ENCODE measurements at regions not wholly inside any gene's neighbourhood (a gene's known extent, or its start where the extent isn't known, plus 50 kb on each side); places are given as distances from the start of the nearest gene placed in this dataset.

DNA sequence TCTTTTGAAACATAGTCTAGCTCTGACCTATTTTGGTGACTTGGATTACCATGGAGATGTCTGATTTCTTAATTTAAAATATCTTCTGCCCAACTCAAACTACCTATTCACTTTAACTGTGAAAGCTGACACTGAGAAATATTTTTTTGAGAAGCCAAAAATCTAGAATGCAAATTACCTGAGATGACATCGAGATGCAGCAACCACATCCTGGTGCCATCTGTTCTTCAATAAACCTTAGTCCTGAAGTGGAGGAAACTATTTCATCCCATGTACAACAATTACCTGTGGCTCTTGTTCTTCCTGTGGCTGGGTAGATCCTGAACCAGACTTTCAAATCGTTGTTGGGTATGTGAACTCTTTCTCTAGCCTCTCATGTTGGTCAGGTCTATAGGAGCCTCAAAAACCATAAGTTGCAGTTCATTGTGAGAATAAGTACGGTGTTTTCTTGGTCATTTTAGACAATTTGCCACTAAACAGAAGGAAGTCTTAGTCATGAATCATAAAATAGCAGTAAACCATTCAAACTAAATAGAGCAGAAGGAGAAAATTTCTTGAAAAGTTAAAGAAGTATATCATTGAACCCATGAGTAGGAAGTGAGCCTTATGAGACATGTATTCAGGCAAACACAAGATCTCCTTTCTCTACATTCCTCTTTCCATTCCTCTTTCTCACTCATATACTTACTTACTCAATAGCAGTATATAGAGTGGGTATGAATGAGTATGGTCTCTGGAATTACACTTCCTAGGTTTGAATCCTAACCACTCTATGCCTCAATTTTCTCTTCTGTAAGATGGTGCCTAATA, 176.0 kb downstream of the HMHB1 start:
- TF ChIP-seq, protein P1, sequence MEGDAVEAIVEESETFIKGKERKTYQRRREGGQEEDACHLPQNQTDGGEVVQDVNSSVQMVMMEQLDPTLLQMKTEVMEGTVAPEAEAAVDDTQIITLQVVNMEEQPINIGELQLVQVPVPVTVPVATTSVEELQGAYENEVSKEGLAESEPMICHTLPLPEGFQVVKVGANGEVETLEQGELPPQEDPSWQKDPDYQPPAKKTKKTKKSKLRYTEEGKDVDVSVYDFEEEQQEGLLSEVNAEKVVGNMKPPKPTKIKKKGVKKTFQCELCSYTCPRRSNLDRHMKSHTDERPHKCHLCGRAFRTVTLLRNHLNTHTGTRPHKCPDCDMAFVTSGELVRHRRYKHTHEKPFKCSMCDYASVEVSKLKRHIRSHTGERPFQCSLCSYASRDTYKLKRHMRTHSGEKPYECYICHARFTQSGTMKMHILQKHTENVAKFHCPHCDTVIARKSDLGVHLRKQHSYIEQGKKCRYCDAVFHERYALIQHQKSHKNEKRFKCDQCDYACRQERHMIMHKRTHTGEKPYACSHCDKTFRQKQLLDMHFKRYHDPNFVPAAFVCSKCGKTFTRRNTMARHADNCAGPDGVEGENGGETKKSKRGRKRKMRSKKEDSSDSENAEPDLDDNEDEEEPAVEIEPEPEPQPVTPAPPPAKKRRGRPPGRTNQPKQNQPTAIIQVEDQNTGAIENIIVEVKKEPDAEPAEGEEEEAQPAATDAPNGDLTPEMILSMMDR (IDR thresholded peaks at IDR 0.05; ENCODE audit: low read length, missing control alignments), result no peak
- no peak for DNase-seq (ENCODE audit: low read depth)
- H3K4me3 ChIP-seq (replicated peaks; ENCODE audit: low read depth, low read length), result no peak overlapping the region

DNA sequence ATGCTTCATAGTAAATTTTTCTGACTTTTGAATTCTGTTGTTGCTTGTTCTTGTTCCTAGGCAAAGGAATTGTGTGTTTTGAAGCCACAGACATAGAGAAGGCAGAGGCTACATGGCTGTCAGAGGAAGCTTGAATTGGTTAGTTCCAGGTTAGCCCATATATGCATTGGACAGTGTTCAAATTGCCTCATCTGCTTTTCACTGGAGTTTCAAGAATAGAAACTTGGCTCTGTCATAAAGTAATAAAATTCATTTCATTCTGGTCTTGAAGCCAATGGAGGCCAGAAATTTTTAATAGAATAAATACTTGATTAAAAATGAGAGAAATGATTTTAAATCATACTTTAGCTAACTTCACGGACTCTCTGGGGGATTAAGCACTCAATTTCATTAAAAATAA, 178.0 kb downstream of the YIPF5 start:
- TF ChIP-seq, protein P1 (IDR thresholded peaks at IDR 0.05; ENCODE audit: low read length, missing control alignments), result no peak
- DNase-seq (ENCODE audit: low read depth), result no peak
- H3K4me3 ChIP-seq (replicated peaks; ENCODE audit: low read depth, low read length), result no peak overlapping the region

DNA sequence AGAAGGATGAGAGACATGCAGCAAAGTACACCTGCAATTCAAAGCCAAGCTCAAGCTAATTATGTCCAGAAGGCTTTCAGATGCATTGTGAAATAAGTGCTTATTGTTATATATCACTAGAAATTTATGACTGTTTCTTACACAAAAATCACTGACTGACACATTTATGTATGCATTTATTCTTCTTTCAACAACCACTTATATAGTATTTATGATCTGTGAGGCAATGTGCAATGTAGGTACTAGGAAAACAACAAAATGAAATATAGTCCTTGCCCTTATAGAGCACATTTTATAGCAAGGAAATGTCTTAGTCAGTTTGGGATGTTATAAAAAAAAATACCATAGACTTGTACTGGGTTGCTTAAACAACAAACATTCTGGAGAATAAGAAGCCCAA, 167.6 kb downstream of the YIPF5 start:
- H3K4me3 ChIP-seq (replicated peaks; ENCODE audit: low read depth, low read length), result no peak overlapping the region
- DNase-seq (ENCODE audit: low read depth), result no peak
- TF ChIP-seq, protein P1 (IDR thresholded peaks at IDR 0.05; ENCODE audit: low read length, missing control alignments), result no peak

DNA sequence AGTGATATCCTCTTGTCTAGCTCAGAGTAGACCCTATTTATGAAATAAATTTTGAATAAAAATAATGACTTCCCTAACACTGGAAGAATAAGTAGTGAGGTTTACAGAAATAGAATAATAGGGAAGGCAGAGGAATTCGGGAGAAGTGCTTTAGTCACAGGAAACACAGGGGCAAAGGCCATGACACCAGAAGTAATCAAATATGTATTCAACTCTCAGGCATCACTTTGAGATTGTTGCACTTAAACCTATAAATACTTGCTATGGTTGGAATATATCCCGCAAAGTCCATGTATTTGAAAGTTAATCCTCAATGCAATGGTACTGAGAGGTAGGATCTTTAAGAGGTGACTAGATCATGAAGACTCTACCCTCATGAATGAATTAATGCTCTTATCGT, 166.8 kb downstream of the YIPF5 start:
- no peak for DNase-seq (ENCODE audit: low read depth)
- TF ChIP-seq, protein P1 (IDR thresholded peaks at IDR 0.05; ENCODE audit: low read length, missing control alignments), result no peak
- no peak overlapping the region for H3K4me3 ChIP-seq (replicated peaks; ENCODE audit: low read depth, low read length)

DNA sequence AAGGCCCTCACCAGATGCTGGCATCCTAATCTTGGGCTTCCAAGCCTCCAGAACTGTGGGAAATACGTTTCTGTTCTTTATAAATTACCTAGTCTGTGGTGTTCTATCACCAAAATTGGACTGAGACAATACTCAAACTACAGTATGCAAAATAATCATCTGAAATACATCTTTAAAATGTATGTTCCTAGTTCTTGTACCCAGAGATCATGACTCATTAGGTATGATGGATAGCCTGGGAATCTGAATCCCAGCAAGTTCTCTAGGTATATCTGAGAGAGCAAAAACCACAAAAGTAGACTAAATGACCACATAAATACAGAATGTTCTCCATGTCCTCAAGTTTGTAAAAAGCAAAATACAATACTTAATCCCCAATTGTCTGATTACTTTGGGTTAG, 166.3 kb downstream of the YIPF5 start:
- H3K4me3 ChIP-seq (replicated peaks; ENCODE audit: low read depth, low read length), result no peak overlapping the region
- peak; percentile 24 for DNase-seq (ENCODE audit: low read depth)

DNA sequence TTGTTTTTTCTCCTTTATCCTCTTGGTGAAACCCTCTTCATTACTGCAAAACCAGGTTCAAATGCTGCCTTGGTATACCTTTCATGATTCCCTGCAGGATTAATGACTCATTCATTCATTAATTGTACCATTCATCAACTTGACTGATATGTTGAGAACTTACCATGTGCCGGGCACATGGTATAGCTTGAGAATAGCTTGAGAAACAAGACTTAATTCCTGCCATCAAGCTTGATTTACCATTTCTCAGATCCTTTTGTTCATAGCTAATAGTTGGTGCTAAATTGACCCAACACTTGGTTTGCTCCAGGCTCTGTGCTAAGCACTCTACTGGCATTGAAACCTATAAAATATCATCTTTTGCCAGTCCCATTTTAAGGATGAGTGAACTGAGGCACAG, 165.7 kb downstream of the YIPF5 start:
- no peak overlapping the region for H3K4me3 ChIP-seq (replicated peaks; ENCODE audit: low read depth, low read length)
- TF ChIP-seq, protein P1 (IDR thresholded peaks at IDR 0.05; ENCODE audit: low read length, missing control alignments), result no peak
- no peak for DNase-seq (ENCODE audit: low read depth)

More for the DNA sequence above, 166.3 kb downstream of the YIPF5 start:
- TF ChIP-seq, protein P1 (IDR thresholded peaks at IDR 0.05; ENCODE audit: low read length, missing control alignments), result no peak

DNA sequence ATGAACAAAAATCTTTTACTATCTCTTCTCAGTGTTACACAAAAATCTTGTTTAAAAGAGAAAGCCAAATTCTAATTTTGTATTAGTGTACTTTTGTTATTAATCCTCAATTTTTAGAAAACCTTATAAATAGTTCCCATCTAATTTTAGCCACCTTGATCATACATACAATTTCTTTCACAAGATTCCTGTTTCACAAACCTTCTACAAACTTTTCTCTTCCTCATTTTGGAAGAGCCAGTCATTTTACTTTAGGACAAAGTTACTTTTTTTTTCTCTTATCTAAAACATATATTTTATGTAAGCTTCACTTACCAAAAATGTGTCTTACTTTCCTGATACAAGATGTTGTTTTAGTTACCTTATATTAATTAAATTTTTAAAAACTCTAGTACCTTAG, 161.3 kb downstream of the YIPF5 start:
- no peak for DNase-seq (ENCODE audit: low read depth)
- TF ChIP-seq, protein P1 (IDR thresholded peaks at IDR 0.05; ENCODE audit: low read length, missing control alignments), result no peak
- H3K4me3 ChIP-seq (replicated peaks; ENCODE audit: low read depth, low read length), result no peak overlapping the region

All from fibroblast of pulmonary artery (primary cell).